H9 (cell line): ENCODE measurements at regions not wholly inside any gene's neighbourhood (a gene's known extent, or its start where the extent isn't known, plus 50 kb on each side); places are given as distances from the start of the nearest gene placed in this dataset.

Experiments used
- DNase-seq: peaks from one replicate; pipeline ENCODE4 v3.0.0-alpha.2; 2017
- H2AFZ ChIP-seq: one replicate; pipeline ENCODE4 v1.6.1; 2013; ENCODE audit warnings: mild to moderate bottlenecking, low read length, control low read depth, moderate library complexity
- H2AK5ac ChIP-seq: 2 replicates; pipeline ENCODE4 v1.6.1; 2013; ENCODE audit warnings: low read length, control low read depth, mixed read lengths; ENCODE audit not compliant: insufficient read length
- H2BK120ac ChIP-seq: one replicate; pipeline ENCODE4 v1.6.1; 2013; ENCODE audit warnings: low read depth, mild to moderate bottlenecking, low read length, control low read depth, inconsistent platforms; ENCODE audit not compliant: poor library complexity, severe bottlenecking
- H2BK12ac ChIP-seq: 2 replicates; pipeline ENCODE4 v1.6.1; 2013; ENCODE audit warnings: low read length, control low read depth, mixed read lengths, low read depth; ENCODE audit not compliant: insufficient read length
- H2BK15ac ChIP-seq: 2 replicates; pipeline ENCODE4 v1.6.1; 2013; ENCODE audit warnings: low read depth, low read length, control low read depth
- H2BK20ac ChIP-seq: one replicate; pipeline ENCODE4 v1.6.1; 2013; ENCODE audit warnings: low read depth, mild to moderate bottlenecking, low read length, control low read depth, inconsistent platforms; ENCODE audit not compliant: poor library complexity, severe bottlenecking
- H2BK5ac ChIP-seq: 2 replicates; pipeline ENCODE4 v1.6.1; 2013; ENCODE audit warnings: low read length, control low read depth, mixed read lengths; ENCODE audit not compliant: insufficient read length
- H3K14ac ChIP-seq: 2 replicates; pipeline ENCODE4 v1.6.1; 2013; ENCODE audit warnings: low read length, control low read depth; ENCODE audit not compliant: insufficient read depth
- H3K18ac ChIP-seq: 2 replicates; pipeline ENCODE4 v1.6.1; 2013; ENCODE audit warnings: low read depth, mild to moderate bottlenecking, mixed read lengths, low read length, control low read depth; ENCODE audit not compliant: insufficient read length
- H3K23ac ChIP-seq: 2 replicates; pipeline ENCODE4 v1.6.1; 2013; ENCODE audit warnings: low read length, control low read depth, mixed read lengths, low read depth; ENCODE audit not compliant: insufficient read length
- H3K23me2 ChIP-seq: 2 replicates; pipeline ENCODE4 v1.6.1; 2013; ENCODE audit warnings: low read depth, mild to moderate bottlenecking, mixed read lengths, low read length, control low read depth; ENCODE audit not compliant: insufficient read length, poor library complexity, severe bottlenecking
- H3K27ac ChIP-seq: 2 replicates; pipeline ENCODE4 v1.5.1; 2013; ENCODE audit warnings: low read length, control low read depth, mixed read lengths, low read depth; ENCODE audit not compliant: insufficient read length
- H3K27me3 ChIP-seq: 2 replicates; pipeline ENCODE4 v1.6.1; 2013; ENCODE audit warnings: low read length, control low read depth, inconsistent platforms; ENCODE audit not compliant: insufficient read depth
- H3K4ac ChIP-seq: 2 replicates; pipeline ENCODE4 v1.6.1; 2013; ENCODE audit warnings: low read depth, mild to moderate bottlenecking, control low read depth, inconsistent platforms, low read length, moderate library complexity
- H3K4me1 ChIP-seq: 2 replicates; pipeline ENCODE4 v1.6.1; 2013; ENCODE audit warnings: low read length, control low read depth, inconsistent platforms; ENCODE audit not compliant: insufficient read depth
- H3K4me2 ChIP-seq: 2 replicates; pipeline ENCODE4 v1.6.1; 2013; ENCODE audit warnings: low read length, control low read depth, mixed read lengths; ENCODE audit not compliant: insufficient read length, insufficient read depth
- H3K56ac ChIP-seq: 2 replicates; pipeline ENCODE4 v1.6.1; 2013; ENCODE audit warnings: low read depth, mild to moderate bottlenecking, mixed read lengths, low read length, control low read depth; ENCODE audit not compliant: insufficient read length
- H3K79me1 ChIP-seq: 2 replicates; pipeline ENCODE4 v1.6.1; 2013; ENCODE audit warnings: low read depth, mild to moderate bottlenecking, moderate library complexity, low read length, control low read depth, inconsistent platforms; ENCODE audit not compliant: insufficient read depth, poor library complexity, severe bottlenecking
- H3K79me2 ChIP-seq: 2 replicates; pipeline ENCODE4 v1.6.1; 2013; ENCODE audit warnings: low read length, control low read depth, inconsistent platforms; ENCODE audit not compliant: insufficient read depth
- H3K9ac ChIP-seq: 2 replicates; pipeline ENCODE4 v1.6.1; 2013; ENCODE audit warnings: low read length, control low read depth, mixed read lengths; ENCODE audit not compliant: insufficient read length; ENCODE audit errors: extremely low read depth
- H3K9me3 ChIP-seq: one replicate; pipeline ENCODE4 v1.6.1; 2013; ENCODE audit warnings: low read depth, low read length, inconsistent platforms; ENCODE audit not compliant: control insufficient read depth
- H3T11ph ChIP-seq: one replicate; pipeline ENCODE4 v1.6.1; 2013; ENCODE audit warnings: mild to moderate bottlenecking, low read length, control low read depth, inconsistent platforms
- H4K20me1 ChIP-seq: one replicate; pipeline ENCODE4 v1.6.1; 2013; ENCODE audit not compliant: control insufficient read depth, insufficient read length, insufficient read depth
- H4K5ac ChIP-seq: 2 replicates; pipeline ENCODE4 v1.6.1; 2013; ENCODE audit warnings: low read depth, mild to moderate bottlenecking, mixed read lengths, low read length, control low read depth; ENCODE audit not compliant: insufficient read length
- H4K8ac ChIP-seq: replicated peaks from 2 replicates; pipeline ENCODE4 v1.6.1; 2013; ENCODE audit warnings: low read length, control low read depth, mixed read lengths, low read depth; ENCODE audit not compliant: insufficient read length
- H4K91ac ChIP-seq: 2 replicates; pipeline ENCODE4 v1.6.1; 2013; ENCODE audit warnings: low read depth, mild to moderate bottlenecking, moderate library complexity, mixed read lengths, low read length, control low read depth; ENCODE audit not compliant: insufficient read length
- H3K27ac Mint-ChIP-seq, 3 experiments: 2 replicates in 2 of 3; 3 replicates in 1 of 3; pipeline ENCODE4 v1.8.0; 2020 to 2021; ENCODE audit warnings: mixed read lengths in 3 of 3, mild to moderate bottlenecking in 1 of 3, moderate library complexity in 1 of 3
- H3K27me3 Mint-ChIP-seq: 2 replicates; pipeline ENCODE4 v1.8.0; 2021; ENCODE audit warnings: low read depth, mild to moderate bottlenecking, moderate library complexity, mixed read lengths
- H3K36me3 Mint-ChIP-seq, 3 experiments: 2 replicates in 2 of 3; 3 replicates in 1 of 3; pipeline ENCODE4 v1.8.0; 2020 to 2021; ENCODE audit warnings: low read depth in 3 of 3, mixed read lengths in 3 of 3; ENCODE audit not compliant: insufficient read depth in 1 of 3
- H3K4me1 Mint-ChIP-seq, 2 experiments: 2 replicates each; pipeline ENCODE4 v1.8.0; 2020; ENCODE audit warnings: mixed read lengths in 2 of 2
- H3K4me3 Mint-ChIP-seq, 2 experiments: 2 replicates in 1 of 2; 3 replicates in 1 of 2; pipeline ENCODE4 v1.8.0; 2020 to 2021; ENCODE audit warnings: mild to moderate bottlenecking in 2 of 2, mixed read lengths in 2 of 2, moderate library complexity in 1 of 2
- H3K9me3 Mint-ChIP-seq, 2 experiments: 2 replicates in 1 of 2; 3 replicates in 1 of 2; pipeline ENCODE4 v1.8.0; 2020; ENCODE audit warnings: mild to moderate bottlenecking in 2 of 2, mixed read lengths in 2 of 2, moderate library complexity in 1 of 2
- WGBS: extraction: QIAGEN DNeasy Blood & Tissue Kit; methylation state at CpG from one replicate; pipeline ENCODE4 v1.1.7; 2013; ENCODE audit warnings: missing lambda C conversion rate, low lambda C conversion rate, mixed read lengths; ENCODE audit not compliant: insufficient read length; ENCODE audit errors: extremely low coverage; 5-methylcytosine and 5-hydroxymethylcytosine counted together
- TF ChIP-seq, protein P1 (sequence below): fragments of 200-600 bp; sonication (generic); conservative IDR thresholded peaks from 3 replicates; pipeline ENCODE4 v1.8.0; 2021; ENCODE audit warnings: antibody characterized with exemption, mild to moderate bottlenecking

DNA sequence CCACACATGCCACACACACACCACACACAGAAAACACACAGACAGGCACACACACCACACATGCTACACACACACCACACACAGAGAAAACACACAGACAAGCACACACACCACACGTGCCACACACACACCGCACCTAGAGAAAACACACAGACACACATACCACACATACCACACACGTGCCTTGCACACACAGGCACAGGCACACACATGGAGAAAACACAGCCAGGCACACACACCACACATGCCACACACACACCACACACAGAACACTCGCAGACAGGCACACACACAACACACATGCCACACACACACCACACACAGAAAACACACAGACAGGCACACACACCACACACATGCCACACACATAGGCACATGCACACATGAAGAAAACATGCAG is 242.1 kb upstream of the MYT1L start:
- H3K4ac ChIP-seq = no peak overlapping the region
- H4K91ac ChIP-seq = no peak overlapping the region
- peak overlapping the region; percentile 0 for H3K56ac ChIP-seq
- Mint-ChIP-seq H3K27me3 (no peaks in the 10 kb centered on the region), H3K9me3 (no peaks in the 10 kb centered on the region), H3K27ac (no peak overlapping the region), H3K4me1 (no peaks in the 10 kb centered on the region), H3K4me3 (no peak overlapping the region), H3K36me3 (no peaks in the 10 kb centered on the region)
- peaks cover 4% of the 10 kb centered on the region for H3K9me3 ChIP-seq
- H3K23me2 ChIP-seq = no peaks in the 10 kb centered on the region
- no peak overlapping the region for H3T11ph ChIP-seq
- H4K8ac ChIP-seq = no peak overlapping the region
- no peak overlapping the region for H3K4me2 ChIP-seq
- no peaks in the 10 kb centered on the region for H3K4me1 ChIP-seq
- no peak overlapping the region for H3K23ac ChIP-seq
- no peaks in the 10 kb centered on the region for H3K27me3 ChIP-seq
- H2BK120ac ChIP-seq = no peak overlapping the region
- no peak overlapping the region for H2BK5ac ChIP-seq
- no peak overlapping the region for H2BK15ac ChIP-seq
- H3K9ac ChIP-seq = no peak overlapping the region
- no peak overlapping the region for H2BK12ac ChIP-seq
- DNase-seq = no peak
- H3K18ac ChIP-seq = no peak overlapping the region
- no peaks in the 10 kb centered on the region for H3K79me2 ChIP-seq
- no peak overlapping the region for H2BK20ac ChIP-seq
- no peaks in the 10 kb centered on the region for H3K79me1 ChIP-seq
- TF ChIP-seq, protein P1, sequence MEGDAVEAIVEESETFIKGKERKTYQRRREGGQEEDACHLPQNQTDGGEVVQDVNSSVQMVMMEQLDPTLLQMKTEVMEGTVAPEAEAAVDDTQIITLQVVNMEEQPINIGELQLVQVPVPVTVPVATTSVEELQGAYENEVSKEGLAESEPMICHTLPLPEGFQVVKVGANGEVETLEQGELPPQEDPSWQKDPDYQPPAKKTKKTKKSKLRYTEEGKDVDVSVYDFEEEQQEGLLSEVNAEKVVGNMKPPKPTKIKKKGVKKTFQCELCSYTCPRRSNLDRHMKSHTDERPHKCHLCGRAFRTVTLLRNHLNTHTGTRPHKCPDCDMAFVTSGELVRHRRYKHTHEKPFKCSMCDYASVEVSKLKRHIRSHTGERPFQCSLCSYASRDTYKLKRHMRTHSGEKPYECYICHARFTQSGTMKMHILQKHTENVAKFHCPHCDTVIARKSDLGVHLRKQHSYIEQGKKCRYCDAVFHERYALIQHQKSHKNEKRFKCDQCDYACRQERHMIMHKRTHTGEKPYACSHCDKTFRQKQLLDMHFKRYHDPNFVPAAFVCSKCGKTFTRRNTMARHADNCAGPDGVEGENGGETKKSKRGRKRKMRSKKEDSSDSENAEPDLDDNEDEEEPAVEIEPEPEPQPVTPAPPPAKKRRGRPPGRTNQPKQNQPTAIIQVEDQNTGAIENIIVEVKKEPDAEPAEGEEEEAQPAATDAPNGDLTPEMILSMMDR = no peak
- H3K27ac ChIP-seq = no peak overlapping the region
- WGBS = no CpG with 5 or more reads among the region's 4 CpGs
- H3K14ac ChIP-seq = no peak overlapping the region
- no peak overlapping the region for H2AK5ac ChIP-seq
- H2AFZ ChIP-seq = no peak overlapping the region
- H4K5ac ChIP-seq = no peak overlapping the region
- no peaks in the 10 kb centered on the region for H4K20me1 ChIP-seq
